Stimulated activated CD8-positive, alpha-beta memory T cell treated with anti-CD3 and anti-CD28 coated beads, Interleukin-15, amount 100 ng/mL, for 24 hours (primary cell): ENCODE measurements at regions not wholly inside any gene's neighbourhood (a gene's known extent, or its start where the extent isn't known, plus 50 kb on each side); places are given as distances from the start of the nearest gene placed in this dataset.
"Not testable (repeated sequence)": the region's sequence is repeated elsewhere in the genome, so short reads cannot be mapped to it uniquely, and the experiment has no call there.

Experiments
- DNase-seq: peaks from one replicate; pipeline ENCODE4 v3.0.0-alpha.2; 2020; ENCODE audit warnings: low read depth

DNA sequence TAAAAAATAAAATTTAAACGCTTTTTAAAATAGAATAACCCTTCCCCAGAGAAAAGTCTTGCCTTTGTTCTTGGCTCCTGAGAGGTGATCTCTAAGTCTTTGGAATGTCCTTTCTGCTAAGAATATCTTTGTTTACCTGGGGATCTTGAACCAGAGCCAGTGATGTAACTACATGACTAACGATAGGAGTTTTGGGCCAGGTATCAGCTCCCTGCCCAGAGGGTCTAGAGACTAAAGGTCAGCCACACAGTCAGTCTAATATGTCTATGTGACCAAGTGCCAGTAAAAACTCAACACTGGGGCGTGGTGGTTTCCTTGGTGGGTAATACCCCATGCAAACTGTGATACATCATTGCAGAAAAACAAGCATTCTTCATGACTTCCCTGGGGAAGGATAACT lies 1351.9 kb upstream of the C9orf72 start:
- no peak for DNase-seq

DNA sequence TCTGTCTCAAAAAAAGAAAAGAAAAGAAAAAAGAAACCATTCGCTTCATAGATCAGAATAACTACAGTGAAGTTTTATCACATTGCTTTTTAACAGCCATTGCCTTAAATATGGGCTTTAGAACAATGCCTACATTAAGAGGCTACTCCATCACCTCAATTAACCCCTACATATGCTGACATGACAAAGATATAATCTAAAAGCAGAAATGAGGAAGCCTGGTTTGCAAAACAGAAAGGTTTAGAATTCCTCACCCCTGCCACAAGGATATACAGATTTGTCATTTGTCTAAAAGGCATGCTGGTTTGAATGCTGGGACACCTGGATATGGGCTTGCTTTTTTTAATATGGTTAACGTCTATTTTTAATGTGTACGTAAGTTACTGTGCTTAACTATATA lies 1353.0 kb upstream of the C9orf72 start:
- DNase-seq = no peak

DNA sequence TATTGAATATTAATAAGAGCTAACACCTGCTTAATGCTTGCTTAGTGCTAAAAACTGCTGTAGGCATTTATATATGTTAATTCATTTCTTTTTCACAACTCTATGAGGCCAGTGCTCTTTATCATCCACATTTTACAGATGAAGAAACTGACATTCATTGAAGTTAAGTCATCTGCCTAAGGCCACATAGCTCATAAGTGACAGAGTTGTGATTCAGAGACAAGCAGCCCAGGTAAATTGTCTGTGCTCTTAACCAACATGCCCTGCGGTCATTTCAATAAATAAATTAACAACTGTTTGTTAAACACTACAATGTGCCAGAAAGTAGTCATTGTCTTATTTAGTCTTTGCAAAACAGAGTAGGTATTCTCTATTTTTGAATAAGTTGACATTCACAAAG lies 1354.4 kb upstream of the C9orf72 start:
- no peak for DNase-seq

DNA sequence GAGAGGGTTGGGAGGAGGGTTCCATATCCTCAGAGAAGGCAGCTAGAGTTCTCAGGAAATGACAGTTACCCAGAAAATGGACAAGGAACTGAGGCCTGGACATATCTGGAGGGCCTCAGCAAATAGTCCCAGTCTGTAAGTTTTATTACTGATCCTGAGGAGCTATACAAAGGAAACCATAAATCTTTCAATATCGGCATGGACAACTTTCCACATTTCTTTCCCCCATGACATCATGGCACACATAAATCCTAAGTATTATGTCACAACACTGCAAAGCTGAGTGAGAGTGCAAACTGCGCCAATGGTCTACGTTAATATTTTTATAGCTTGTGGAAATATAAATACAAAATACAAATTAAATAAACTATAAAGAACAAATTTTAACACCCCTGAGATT lies 1356.2 kb upstream of the C9orf72 start:
- DNase-seq = no peak

DNA sequence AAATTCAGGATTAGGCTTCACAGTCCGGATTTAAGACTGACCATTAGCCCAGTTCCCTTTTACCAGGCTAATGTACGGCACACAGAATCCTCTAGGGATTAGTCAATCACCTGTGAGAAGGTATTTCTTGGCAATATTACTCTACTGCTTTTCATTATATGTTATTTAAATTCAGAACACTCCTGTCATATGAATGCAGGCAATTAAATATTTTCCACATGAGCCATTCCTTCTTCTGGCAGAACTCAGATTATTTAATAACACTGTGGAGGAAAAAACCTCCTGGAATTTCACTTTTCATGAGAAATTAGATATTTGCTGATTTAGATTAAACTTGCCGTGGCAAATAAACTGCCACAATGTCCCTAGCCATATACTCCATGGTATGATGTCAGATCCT lies 1357.5 kb upstream of the C9orf72 start:
- DNase-seq = no peak

DNA sequence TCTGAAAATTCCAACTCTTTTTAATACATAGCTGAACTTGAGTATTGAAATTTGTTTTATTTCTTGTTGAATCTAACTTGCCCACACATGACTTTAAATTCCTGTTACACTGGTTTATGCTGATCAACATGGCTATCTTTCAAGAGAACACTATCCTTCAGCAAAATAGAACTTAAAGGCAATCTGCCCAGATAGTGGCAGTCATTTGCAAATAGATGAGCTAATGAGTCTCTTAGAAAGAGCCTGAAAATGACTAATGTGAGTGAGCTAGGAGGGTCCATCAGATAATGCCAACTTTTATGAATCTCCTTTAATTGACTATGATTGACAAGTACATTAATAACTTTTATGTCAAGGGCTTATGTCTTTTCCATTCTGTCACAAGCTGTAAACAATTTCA lies 1360.8 kb upstream of the C9orf72 start:
- DNase-seq = no peak

DNA sequence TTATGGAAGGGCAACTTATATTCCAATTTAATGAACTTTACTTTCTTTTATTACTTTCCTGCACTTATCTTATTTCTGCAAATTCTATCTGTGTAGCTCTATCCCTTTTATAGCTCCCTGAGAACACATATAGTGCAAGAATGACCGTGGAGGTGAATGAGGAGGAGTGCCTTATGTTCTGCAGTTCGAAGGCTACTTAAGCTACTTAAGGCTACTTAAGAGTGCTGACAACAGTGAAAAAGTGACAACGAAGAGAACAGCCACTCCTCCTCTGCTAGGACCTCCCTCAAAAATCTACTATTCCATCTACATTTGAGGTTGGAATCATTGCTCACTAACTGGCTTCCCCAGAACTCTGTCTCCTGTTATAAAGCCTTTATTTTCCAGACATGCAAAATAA lies 1365.7 kb upstream of the C9orf72 start:
- no peak for DNase-seq

DNA sequence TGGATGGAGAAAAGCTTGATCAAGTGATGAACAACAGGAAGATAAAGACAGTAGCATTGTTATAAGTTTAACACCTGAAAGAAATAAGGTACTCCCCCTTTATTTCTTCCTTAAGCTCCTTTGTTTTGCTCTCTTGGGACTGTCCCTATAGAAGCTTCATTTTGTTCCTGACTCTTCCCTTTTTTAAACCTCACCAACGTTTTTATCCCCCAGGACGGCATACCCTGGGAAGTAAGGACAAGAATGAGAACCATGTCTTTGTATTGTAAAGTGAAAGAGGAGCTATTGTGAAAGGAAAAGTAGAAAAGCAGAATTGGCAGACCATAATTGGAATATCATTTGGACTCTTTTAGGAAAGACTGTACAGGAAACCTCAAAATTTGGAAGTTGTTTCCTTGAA lies 1368.6 kb upstream of the C9orf72 start:
- no peak for DNase-seq

DNA sequence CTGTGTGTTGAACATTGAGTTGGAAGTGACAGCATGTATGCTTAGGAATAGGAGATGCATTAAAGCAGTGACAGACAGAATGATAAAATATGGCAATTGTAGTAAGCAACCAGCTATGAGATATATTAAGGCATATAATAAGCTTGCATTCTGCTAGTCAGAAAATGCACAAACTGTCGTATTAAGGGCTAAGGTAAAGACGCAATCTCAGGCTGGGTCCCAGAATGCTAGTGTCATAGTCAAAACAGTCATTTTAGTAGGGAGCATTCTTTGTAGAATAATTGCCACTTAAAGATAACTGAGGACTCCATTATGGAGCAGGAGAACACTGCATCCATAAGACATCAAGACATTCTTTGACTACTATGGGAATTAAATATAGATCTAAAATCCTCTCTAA lies 1369.7 kb upstream of the C9orf72 start:
- DNase-seq = no peak

DNA sequence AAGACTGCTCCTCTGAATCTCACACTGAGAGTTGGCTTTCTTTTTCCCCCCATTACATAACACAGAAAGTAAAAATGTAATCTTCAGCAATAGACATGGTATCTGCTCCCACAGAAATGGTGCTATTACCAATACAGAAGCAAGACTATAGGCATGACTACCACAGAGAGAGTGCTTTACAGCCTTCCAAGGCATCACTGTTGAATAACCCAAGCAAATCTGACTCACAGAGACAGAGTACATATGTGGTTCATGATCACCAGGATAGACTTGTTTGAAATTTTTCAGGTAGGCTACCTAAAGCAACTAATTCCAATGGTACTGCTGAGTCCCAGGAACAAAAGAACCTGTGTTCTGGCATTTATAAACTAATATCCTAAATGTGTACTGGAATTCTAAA lies 1373.4 kb upstream of the C9orf72 start:
- no peak for DNase-seq

DNA sequence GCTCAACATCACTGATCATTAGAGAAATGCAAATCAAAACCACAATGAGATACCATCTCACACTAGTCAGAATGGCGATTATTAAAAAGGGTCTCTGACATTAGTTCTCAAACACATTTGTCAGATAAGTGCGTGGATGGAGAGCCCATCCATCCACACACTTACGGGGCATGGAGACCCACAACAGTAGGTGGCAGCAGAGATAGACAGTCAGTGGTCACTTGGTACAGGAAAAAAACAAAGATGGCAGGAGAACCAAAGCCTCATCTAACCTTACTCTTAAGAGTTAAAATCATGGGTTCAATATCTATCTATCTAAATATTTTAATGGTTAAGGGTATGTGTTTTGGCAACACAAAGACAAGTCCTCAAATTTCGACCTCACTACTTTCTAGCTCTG lies 1378.7 kb upstream of the C9orf72 start:
- no peak for DNase-seq

DNA sequence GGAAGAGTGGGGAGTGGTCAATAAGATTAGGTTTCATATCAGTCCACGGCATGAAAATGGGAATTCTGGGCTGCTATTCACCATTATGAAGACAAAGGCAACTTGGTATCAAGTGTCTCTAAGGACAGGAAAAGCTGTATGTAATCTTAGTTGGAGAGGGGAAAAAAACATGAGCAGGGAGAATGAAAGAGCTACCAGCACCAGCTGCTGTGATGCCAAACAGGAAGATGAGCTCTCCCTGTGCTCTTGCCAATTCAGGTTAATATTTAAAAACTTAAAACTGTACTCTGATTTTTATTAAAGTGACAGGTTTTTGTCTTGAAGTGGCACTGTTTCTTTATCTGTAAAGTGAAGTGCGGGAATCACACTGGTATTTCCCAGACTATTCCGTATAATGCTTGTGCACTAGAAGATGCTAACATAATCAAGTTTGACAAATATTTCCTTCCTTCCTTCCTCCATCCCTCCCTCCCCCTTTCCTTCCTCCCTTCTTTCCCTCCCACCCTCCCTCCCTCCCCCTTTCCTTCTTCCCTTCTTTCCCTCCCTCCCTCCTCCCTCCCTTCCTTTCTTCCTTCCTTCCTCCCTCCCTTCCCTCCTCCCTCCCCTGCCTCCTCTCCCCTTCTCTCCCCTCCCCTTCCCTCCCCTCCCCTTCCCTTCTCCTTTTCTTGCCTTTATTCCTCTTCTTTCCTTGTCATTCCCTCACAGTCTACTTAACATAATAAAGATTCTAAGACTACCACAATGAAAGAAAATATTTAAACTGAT lies 1383.0 kb upstream of the C9orf72 start:
- no peak for DNase-seq

DNA sequence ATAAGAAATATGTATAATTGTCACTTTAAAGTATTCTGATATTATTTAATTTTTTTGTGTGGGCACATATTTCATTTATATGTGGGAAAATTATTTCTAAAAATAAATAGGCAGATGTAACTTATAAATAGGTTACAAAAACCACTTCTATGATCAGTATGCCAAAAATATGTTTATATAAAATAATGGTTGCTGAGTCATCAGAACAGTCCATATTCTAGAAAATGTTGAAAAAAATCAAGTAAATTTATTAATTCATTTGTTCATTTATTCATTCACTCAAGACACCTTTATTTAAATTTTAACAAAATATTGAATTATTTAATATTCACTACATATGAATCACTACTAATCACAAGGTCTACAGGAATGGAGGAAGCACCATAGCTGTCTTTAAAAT lies 1387.3 kb upstream of the C9orf72 start:
- DNase-seq = no peak

DNA sequence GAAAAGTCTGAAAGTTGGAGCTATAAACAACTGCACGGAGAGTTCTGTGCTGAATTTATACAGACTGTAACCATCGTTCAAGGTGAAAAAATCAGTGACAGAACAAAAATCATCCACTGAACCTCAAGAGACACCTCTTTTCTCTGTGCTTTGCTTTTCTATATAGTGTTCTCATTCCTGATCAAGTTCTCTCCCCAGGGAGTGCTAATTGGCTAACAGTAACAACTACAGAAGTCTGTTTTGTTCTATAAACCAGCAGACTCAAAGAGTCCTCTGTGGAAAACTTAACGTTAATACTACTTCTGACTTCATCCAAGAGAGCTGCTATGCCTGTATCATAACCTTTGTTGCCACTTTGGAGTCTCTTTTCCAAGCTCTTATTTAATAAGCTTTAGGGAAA lies 1388.3 kb upstream of the C9orf72 start:
- DNase-seq = no peak

DNA sequence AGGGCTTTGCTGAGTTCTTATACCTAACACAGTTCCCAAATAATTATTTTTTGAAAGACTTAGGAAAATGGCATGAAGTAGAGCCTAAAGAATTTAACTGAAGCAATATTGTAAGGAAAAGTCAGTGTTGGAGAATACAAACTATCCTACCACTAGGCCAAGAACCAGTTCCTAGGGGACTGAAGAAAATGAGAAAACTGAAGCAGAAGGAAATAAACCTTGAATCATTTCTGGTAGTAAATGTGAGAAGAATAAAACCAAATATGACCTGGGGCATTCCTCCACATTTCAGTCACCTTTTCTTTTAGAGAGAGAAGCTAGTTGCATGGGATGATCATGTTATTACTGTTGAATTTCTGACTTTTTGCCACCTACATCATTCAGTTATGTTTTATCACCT lies 1393.9 kb upstream of the C9orf72 start:
- no peak for DNase-seq

DNA sequence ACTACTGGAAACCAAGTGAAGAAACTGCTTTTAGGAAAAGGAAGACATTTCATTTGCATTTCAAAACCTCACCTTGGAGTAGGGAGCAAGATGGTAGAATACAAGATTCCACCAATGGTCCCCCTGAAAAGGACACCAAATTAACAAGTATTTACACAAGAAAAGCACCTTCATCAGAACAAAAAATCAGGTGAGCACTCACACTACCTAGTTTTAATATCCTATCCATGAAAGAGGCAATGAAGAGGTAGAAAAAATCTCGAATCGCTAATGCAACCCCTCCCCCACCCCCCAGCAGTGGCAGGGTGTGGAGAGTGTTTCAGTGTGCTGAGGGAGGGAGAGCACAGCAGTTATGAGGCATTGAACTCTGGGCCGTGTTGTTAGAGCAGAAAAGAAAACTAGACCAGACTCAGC lies 1397.0 kb upstream of the C9orf72 start:
- DNase-seq = no peak

DNA sequence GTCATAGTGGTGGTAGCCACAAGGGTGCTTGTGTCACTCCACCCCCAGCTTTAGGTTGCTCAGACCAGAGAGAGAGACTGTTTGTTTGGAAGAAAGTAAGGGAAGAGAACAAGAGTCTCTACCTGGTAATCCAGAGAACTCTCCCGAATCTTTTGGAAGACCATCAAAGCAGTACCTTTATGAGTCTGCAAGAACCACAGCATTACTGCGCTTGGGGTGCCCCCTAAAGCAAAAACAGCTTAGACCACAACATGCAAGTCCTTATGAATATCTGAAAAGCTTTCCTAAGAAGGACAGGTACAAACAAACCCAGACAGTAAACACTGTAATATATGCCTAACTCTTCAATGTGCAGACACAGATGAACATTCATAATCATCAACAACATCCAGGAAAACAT lies 1398.6 kb upstream of the C9orf72 start:
- DNase-seq = no peak

DNA sequence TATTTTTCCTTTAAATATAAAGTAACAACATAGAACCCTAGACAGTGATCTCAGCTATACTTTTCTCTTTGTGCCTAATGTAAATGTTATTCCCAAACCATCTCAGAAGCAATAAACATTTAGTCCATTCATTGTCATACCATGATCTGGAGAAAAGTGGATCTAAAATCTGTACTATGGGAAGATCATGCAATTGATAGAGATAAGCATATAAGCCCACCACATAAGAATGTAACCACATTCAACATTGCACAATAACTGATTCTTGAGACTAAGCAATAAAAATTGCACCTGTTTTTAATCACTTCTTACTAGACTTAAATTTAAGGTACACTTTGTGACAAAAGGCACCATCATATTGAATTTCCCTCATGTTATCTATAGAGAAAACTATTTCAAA lies 1403.0 kb upstream of the C9orf72 start:
- no peak for DNase-seq

DNA sequence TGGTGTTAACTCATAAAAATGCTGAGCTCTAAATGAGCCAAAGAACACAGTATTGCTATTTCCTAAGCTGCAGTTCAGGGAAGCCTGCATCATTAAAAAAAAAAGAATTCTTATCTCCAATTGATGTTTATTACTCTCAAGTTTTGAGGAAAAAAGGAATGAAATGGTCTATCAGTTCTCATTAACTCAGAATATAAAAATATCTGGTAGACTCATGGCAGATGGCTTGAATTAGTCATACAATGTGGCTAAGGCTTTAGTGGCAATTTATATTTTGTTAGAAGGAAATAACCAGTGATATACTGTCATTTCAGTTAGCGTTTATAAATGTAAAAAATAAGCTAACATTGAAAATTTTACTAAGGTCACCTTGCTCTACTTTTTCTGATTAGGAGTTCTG lies 1403.4 kb upstream of the C9orf72 start:
- no peak for DNase-seq

DNA sequence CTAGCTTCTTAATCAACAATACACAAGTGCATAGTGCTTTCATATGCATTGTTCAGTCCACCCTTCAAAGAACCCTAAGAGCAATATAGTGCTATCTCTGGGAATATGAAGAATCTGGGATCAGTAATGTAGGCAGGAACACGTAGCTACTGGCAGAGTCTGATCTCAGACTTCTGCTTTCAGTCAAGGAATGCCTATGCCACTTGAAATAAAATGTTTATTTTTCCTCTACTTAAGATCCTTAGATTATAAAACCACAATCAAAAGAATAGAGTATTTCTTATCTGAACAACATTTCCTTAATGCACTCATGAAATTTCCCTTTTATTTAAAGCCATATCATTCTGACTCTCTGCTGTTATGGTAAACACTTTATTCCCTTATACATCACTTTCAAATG lies 1407.8 kb upstream of the C9orf72 start:
- DNase-seq = no peak

DNA sequence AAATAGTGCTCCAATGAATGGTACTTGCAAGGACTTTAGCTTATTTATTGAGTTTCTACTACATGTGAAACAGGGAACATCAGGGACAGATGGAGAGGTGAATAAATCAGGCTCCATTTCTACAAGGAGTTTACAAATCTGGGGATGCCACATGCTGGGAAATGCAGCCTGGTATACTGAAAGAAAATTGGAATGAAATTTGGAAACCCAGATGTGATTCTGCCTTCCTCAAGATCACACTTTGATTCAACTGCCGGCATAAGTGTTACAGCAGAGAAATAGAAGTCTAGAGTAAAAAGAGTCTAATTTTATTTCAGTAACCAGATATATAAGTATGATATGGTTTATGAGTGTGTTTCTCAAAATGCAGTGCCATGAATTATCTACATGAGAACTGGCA lies 1408.4 kb upstream of the C9orf72 start:
- DNase-seq = no peak

DNA sequence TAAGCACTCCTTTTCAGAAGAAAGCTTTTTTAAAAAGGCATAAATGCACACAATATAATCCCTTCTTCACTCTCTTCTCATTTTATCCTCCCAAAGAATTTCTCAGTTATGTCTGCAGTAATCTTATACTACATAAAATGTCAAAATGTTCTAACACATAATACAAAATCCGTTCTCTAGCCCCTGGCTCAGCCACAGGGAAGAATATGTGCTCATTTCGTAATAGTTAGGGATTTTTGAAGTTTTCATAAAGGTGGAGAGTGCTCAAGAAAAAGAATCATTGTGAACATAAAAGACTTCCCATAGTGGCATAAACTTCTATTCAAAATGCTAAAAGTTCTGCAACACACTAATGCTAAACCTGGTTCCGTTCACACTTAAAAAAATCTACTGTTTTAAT lies 1410.7 kb upstream of the C9orf72 start:
- no peak for DNase-seq

DNA sequence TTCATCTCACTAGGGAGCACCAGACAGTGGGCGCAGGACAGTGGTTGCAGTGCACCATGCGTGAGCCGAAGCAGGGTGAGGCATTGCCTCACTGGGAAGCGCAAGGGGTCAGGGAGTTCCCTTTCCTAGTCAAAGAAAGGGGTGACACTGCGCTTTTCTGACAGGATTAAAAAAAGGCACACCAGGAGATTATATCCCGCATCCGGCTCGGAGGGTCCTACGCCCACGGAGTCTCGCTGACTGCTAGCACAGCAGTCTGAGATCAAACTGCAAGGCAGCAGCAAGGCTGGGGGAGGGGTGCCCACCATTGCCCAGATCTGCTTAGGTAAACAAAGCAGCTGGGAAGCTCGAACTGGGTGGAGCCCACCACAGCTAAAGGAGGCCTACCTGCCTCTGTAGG lies 1416.7 kb upstream of the C9orf72 start:
- not testable (repeated sequence) for DNase-seq

DNA sequence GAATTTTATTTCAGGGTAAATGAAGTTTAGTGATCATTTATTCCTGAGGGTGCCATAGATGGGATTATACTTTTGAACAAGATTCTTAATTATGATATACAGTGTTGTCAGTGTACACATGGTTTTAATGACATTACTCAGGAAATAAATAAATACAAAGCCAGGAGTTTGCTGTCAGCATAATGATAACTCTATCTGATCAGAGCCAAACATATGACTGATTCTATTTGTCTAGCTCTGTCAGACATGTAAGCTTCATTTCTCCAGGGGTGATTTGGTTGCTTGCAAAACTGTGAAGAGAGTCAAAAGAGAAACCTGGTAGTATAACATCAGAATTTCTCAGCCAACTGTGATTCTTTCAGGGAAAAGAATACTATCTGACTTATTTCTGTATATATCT lies 1425.8 kb upstream of the C9orf72 start:
- no peak for DNase-seq

DNA sequence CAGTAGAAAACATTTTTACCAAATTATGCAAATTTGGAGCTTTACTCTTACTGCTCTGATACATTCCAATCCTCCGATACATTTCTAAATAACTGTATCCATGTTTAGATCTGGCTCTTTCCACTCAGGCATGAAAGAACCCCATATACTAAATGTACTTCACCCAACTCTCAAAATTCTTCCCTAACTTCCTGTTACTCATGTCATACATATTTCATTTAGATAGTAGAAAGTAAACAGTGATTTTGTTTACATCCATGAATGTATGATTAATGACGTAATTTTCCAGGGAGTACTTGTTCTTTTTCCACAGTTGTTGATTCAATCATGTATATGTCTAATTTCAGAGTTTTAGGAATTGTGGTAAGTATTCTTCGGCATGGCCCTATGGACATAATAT lies 1426.5 kb upstream of the C9orf72 start:
- DNase-seq = no peak
